Activated naive CD4-positive, alpha-beta T cell treated with anti-CD3 and anti-CD28 coated beads for 36 hours (primary cell): ENCODE measurements at regions not wholly inside any gene's neighbourhood (a gene's known extent, or its start where the extent isn't known, plus 50 kb on each side); places are given as distances from the start of the nearest gene placed in this dataset.

Experiments used
- CTCF ChIA-PET: fragments of 350-600 bp; sonication (Branson Sonifier 250); formaldehyde crosslinking; loops from one replicate; lab custom pipeline; 2021; ENCODE audit warnings: antibody characterized with exemption; lab: Charles Lee
- DNase-seq: peaks from one replicate; pipeline ENCODE4 v3.0.0-alpha.2; 2020
- H3K27ac Mint-ChIP-seq: one replicate; pipeline ENCODE4 v1.8.0; 2021; ENCODE audit warnings: mild to moderate bottlenecking, mixed read lengths
- H3K27me3 Mint-ChIP-seq: one replicate; pipeline ENCODE4 v1.8.0; 2021; ENCODE audit warnings: low read depth, mixed read lengths
- H3K36me3 Mint-ChIP-seq: one replicate; pipeline ENCODE4 v1.8.0; 2021; ENCODE audit warnings: low read depth, mixed read lengths
- H3K4me1 Mint-ChIP-seq: one replicate; pipeline ENCODE4 v1.8.0; 2021; ENCODE audit warnings: low read depth, mixed read lengths
- H3K4me3 Mint-ChIP-seq: one replicate; pipeline ENCODE4 v1.8.0; 2021; ENCODE audit warnings: mild to moderate bottlenecking, moderate library complexity, mixed read lengths
- H3K9me3 Mint-ChIP-seq: one replicate; pipeline ENCODE4 v1.8.0; 2021; ENCODE audit warnings: mixed read lengths
- intact Hi-C: fragments of 100-400 bp; cut with micrococcal nuclease; formaldehyde crosslinking; loops from one replicate; pipeline ENCODE4 v1.15.1; 2023

DNA sequence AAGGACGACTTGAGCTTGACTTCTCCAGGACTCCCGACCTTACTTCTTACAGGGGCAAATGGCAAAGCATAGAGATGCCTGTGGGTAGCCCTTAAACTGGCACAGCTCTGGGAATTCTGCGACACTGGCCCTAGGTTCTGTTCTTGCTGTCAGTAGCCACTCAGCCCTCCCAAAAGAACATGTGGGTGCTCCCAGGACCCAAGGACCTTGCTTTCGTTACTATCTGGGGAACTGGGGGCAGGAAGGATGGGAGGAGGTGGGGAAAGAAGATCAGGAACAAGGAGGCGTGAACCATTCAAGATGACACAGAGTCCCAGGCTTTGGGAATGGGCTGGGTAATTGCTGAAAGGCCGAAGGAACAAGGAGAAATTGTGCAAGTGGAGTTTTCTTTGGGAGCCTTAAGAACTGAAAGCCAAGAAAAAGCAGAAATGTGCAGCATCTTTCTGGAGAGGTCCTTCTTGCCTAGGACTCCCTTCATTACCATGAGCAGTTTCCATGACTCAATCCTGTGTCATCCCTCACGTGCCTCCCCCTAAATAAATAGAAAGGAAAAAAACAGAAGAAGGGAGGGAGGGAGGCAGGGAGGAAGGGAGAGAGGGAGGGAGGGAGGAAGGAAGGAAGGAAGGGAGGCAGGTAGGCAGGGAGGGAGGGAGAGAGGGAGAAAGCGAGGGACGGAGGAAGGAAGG, 284.6 kb upstream of the FOXQ1 start:
- Mint-ChIP-seq H3K4me3 (no peak overlapping the region), H3K9me3 (peaks cover 1% of the 10 kb centered on the region), H3K27me3 (peaks cover 5% of the 10 kb centered on the region), H3K36me3 (no peaks in the 10 kb centered on the region), H3K4me1 (no peaks in the 10 kb centered on the region), H3K27ac (no peak overlapping the region)
- intact Hi-C loops, result no loop called here
- CTCF ChIA-PET, result no interaction called here
- DNase-seq, result no peak

DNA sequence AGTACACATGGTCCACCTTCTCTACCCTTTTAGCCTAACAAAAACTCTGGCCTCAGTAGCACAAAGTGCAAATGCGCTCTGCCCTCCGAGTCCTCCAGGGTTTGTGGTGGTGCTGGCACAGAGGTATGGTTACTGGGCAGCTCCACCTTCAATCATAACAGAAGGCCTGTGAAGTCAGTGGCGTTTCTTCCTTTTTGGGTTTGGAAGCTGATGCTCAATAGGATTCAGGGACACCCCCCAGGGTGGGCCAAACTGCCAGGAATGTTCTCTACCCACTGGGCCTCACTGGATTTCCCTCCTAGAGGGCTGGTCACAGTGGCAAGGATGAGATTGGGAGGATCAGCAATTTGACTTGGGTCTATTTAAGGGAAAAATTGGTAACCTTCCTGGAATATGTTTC, 286.1 kb upstream of the FOXQ1 start:
- Mint-ChIP-seq H3K4me3 (no peak overlapping the region), H3K27me3 (peaks cover 5% of the 10 kb centered on the region)

DNA sequence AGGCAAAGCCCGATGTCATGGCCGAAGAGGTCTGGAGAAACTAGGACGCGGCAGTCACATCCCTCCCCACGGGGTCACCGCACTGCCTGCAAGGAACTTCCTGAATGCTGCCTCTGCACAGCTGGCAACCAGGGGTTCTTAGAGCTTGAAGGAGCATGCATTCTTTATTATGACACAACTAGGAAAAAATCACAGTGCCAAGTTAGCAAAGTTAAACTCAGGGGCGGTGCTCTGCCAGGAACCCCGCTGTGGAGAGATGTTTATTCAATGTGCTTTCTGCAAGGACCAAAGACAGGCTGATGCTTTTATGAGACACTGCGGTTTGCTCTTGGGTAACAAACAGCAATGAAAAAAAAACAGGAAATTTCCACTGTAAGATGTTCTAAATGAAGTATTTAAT, 287.3 kb upstream of the FOXQ1 start:
- Mint-ChIP-seq H3K27ac (no peak overlapping the region), H3K27me3 (peaks cover 8% of the 10 kb centered on the region), H3K4me1 (no peaks in the 10 kb centered on the region), H3K9me3 (no peaks in the 10 kb centered on the region), H3K4me3 (no peak overlapping the region), H3K36me3 (no peaks in the 10 kb centered on the region)
- intact Hi-C loops, result no loop called here
- CTCF ChIA-PET, result no interaction called here
- DNase-seq, result no peak

More for the DNA sequence above, 286.1 kb upstream of the FOXQ1 start:
- Mint-ChIP-seq H3K4me1 (no peaks in the 10 kb centered on the region), H3K27ac (no peak overlapping the region), H3K36me3 (no peaks in the 10 kb centered on the region), H3K9me3 (peaks cover 1% of the 10 kb centered on the region)
- intact Hi-C loops, result no loop called here
- CTCF ChIA-PET, result no interaction called here
- DNase-seq, result no peak

DNA sequence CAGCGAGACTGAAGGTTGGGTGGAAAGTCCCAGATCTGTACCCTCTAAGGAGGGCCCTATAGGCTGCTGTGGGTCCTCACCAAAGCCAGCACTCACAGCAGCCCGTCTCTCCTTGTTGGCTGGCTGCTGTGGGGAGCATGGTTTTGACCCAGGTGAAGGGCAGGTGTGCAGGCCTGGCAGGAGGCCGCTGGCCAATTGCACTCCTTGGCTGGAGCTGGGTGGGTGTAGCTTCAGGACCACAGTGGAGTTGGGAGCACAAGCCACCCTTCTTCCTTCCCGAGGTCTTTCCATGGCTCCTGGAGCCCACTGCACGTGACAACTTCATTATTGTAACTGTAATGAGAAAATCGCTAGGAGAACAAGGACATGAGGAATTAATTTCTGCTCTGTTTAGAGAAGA, 287.7 kb upstream of the FOXQ1 start:
- Mint-ChIP-seq H3K27me3 (peaks cover 8% of the 10 kb centered on the region), H3K27ac (no peak overlapping the region), H3K4me3 (no peak overlapping the region), H3K36me3 (no peaks in the 10 kb centered on the region), H3K9me3 (no peaks in the 10 kb centered on the region), H3K4me1 (no peaks in the 10 kb centered on the region)
- CTCF ChIA-PET, result no interaction called here
- no peak for DNase-seq
- intact Hi-C loops, result no loop called here

DNA sequence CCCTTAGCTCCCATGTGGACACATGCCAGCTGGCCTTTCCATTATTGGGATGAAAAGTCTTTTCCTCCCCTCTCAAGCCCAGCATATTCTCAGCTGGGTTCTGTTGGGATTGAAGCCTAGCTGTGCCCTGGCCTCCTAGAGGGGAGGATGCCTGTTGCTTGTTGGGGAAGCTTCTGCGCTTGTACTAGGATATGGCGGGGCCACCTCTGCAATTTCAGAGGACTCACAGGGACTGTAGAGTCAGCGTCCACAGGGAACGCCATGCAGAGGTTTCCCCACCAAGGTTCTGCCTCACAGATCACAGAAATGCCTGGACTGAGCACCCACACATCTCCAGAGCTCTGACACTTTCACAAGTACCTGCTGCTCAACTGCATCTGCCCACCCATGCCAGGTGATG, 288.7 kb upstream of the FOXQ1 start:
- Mint-ChIP-seq H3K36me3 (no peaks in the 10 kb centered on the region), H3K4me1 (no peaks in the 10 kb centered on the region), H3K4me3 (no peak overlapping the region), H3K27me3 (peaks cover 8% of the 10 kb centered on the region), H3K27ac (no peak overlapping the region), H3K9me3 (no peaks in the 10 kb centered on the region)
- no peak for DNase-seq
- intact Hi-C loops, result no loop called here
- CTCF ChIA-PET, result interaction anchor here (0.6 kb wide), 1 partner anchor 29 kb away, joined by 4 read pairs; no protein-coding TSS in a partner anchor

DNA sequence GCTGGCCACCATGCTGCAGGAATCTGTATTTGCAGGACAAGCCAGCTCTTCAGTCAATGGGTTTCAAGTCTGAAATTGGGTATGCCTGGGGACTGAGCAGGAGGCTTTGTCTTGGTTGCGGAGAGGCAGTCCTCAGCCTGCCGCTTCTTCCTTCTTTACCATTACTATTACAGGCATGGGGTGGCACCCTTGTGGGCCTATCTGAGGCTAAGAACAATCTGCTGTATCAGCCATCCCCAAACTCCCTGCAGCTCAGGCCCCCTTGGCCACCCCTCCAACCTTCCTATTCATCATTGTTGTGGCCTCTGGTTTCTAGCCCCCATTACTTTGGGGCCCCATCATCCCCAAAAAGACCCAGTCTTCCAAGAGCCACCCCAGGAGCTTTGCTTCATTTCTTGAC, 289.2 kb upstream of the FOXQ1 start:
- no peak for DNase-seq
- H3K36me3 Mint-ChIP-seq, result no peaks in the 10 kb centered on the region
- no peaks in the 10 kb centered on the region for H3K4me1 Mint-ChIP-seq
- no peaks in the 10 kb centered on the region for H3K9me3 Mint-ChIP-seq
- no peak overlapping the region for H3K27ac Mint-ChIP-seq
- H3K27me3 Mint-ChIP-seq, result peaks cover 10% of the 10 kb centered on the region
- CTCF ChIA-PET, result interaction anchor here (0.6 kb wide), 1 partner anchor 28 kb away, joined by 4 read pairs; no protein-coding TSS in a partner anchor
- intact Hi-C loops, result no loop called here
- no peak overlapping the region for H3K4me3 Mint-ChIP-seq

DNA sequence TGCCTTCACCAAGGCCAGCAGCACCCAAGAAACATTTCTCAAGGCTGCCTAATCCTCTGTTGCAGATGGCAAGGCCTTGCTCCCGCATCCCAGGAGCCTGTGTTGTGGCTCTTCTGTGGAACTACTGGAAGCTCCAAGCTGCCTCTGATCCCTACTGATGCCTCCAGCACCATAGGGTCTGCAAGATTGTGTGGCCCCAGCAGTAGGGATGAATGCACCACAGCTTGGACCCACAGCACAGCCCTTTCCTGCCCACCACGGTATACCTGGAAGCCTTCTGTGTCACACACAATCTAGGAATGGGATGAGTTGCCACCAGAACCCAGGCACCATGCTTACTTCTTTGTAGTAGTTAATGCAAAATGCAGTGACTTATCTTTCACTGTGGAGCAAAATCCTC, 291.1 kb upstream of the FOXQ1 start:
- CTCF ChIA-PET, result no interaction called here
- Mint-ChIP-seq H3K4me3 (no peak overlapping the region), H3K9me3 (no peaks in the 10 kb centered on the region), H3K4me1 (no peaks in the 10 kb centered on the region), H3K27ac (no peak overlapping the region), H3K36me3 (no peaks in the 10 kb centered on the region), H3K27me3 (peaks cover 13% of the 10 kb centered on the region)
- no peak for DNase-seq
- intact Hi-C loops, result no loop called here

DNA sequence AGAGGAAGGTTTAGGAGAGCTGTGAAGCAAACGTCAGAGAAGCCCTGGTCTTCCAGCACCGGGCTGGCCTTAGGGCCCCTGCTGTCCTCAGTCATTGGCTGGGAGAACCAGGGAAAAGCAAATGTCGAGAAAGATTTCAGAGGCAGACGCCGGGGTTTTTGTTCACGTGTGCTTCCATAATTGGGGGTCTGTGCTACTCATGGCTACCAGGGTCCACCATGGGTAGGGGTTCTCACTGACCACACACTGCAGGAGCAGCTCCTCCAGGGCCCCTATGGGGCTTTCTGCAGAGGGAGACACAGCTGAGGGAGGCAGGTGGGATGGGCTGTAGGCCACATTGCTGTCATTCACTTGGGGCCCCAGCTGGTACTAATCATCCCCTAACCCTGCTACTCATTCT, 291.8 kb upstream of the FOXQ1 start:
- DNase-seq, result no peak
- H3K27ac Mint-ChIP-seq, result no peak overlapping the region
- CTCF ChIA-PET, result no interaction called here
- intact Hi-C loops, result no loop called here
- H3K4me3 Mint-ChIP-seq, result no peak overlapping the region
- H3K36me3 Mint-ChIP-seq, result no peaks in the 10 kb centered on the region
- H3K9me3 Mint-ChIP-seq, result no peaks in the 10 kb centered on the region
- peaks cover 13% of the 10 kb centered on the region for H3K27me3 Mint-ChIP-seq
- H3K4me1 Mint-ChIP-seq, result no peaks in the 10 kb centered on the region

DNA sequence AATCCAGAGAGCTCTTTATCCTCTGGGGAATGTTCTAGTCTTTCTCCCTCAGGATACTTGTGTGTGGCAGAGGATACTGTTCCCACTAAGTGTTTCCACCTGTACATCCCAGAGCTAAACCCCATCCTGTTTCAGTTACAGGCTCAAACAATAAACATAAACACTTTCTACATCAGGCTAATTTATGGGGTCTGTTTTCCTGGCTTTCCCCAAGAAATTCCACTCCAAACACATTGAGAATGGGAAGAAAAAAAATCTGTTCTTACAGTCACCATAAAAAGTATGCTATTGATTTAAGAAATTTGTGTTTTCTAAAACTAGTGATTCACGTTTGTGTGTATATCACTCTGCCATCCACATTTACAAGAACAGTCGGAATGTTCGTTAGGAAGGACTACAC, 293.9 kb upstream of the FOXQ1 start:
- no peaks in the 10 kb centered on the region for H3K9me3 Mint-ChIP-seq
- no peak overlapping the region for H3K4me3 Mint-ChIP-seq
- no peaks in the 10 kb centered on the region for H3K4me1 Mint-ChIP-seq
- no peak for DNase-seq
- peaks cover 11% of the 10 kb centered on the region for H3K27me3 Mint-ChIP-seq
- intact Hi-C loops, result no loop called here
- H3K27ac Mint-ChIP-seq, result no peak overlapping the region
- CTCF ChIA-PET, result no interaction called here
- H3K36me3 Mint-ChIP-seq, result no peaks in the 10 kb centered on the region

DNA sequence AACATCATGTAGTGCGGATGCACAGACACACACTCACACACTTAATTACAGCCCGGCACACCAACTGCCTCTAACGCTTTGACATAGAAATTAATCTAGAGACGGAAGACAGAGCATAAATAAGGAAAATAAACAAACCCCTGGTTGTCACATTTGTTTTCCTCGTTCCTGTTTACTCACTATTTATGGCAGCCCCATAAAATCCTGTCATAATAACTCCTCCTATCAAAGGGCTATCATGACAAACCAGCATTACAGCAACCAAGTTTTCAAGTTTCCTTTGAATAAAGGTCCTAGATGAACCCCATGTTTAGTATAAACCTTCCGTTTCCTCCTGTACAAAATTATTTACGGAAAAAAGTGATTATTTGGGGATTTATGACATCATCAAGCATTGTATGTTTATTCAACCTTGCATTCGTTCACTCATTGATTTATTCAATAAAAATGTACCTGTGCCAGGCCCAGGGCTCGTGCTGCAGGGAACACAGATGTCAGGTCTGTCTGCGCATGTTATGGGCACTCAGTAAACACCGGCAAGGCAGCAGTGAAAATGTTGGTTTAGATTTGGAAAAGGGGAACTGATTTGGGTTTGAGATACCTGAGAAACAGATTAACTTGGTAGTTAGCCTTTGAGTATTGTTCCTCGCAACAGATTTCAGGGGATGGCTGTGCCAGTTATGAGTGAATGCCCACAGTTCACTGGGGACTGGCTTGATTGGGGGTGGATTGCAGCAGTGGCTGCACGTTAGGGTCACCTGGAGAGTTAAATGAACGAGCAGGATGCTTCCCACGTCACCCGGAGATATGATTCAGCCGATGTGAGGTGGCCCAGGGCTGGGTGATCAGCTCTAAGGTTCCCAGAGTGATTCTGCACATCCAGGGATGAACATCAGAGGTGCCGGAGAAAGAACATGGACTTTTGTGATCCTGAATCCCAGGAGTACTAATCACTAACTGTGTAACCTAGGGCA, 295.3 kb upstream of the FOXQ1 start:
- H3K27ac Mint-ChIP-seq, result no peak overlapping the region
- CTCF ChIA-PET, result interaction anchor here (1.1 kb wide), 1 partner anchor 15 kb away, joined by 3 read pairs; no protein-coding TSS in a partner anchor
- intact Hi-C loops, result no loop called here
- no peak overlapping the region for H3K4me3 Mint-ChIP-seq
- H3K27me3 Mint-ChIP-seq, result peaks cover 17% of the 10 kb centered on the region
- no peaks in the 10 kb centered on the region for H3K9me3 Mint-ChIP-seq
- no peaks in the 10 kb centered on the region for H3K4me1 Mint-ChIP-seq
- H3K36me3 Mint-ChIP-seq, result no peaks in the 10 kb centered on the region
- DNase-seq, result no peak

DNA sequence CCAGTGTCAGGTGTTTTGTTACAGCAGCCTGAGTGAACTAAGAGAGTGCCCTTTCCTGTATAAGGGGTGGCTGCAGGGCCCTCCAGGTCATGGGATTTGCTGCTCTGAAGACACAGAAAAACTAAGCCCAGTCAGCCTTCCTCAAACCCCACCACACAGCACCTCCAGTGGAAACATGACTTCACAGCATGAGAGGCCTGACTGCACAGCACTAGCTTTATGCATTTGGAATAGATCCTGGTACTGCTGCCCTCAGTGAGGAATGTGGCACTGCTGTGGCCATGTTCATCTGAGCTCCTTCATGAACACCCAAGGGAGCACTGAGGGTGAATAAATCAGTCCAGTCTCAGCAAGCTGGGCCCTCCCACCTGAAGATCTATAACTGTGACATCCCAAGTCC, 296.1 kb upstream of the FOXQ1 start:
- CTCF ChIA-PET, result interaction anchor here (1.1 kb wide), 1 partner anchor 16 kb away, joined by 3 read pairs; no protein-coding TSS in a partner anchor

DNA sequence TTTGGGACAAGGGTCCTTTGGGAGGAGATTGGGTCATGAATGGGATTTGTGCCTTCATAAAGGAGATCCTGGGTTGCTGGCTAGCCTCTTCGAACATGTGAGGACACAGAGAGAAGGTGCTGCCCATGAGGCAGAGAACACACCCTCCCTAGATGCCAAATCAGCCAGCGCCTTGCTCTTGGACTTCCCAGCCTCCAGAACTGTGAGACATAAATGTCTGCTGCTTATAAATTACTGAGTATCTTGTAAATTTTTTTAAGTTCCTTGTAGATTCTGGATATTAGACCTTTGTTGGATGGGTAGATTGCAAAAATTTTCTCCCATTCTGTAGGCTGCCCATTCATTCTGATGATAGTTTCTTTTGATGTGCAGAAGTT, 297.5 kb upstream of the FOXQ1 start:
- H3K27me3 Mint-ChIP-seq, result peaks cover 23% of the 10 kb centered on the region
- intact Hi-C loops, result no loop called here
- no peaks in the 10 kb centered on the region for H3K36me3 Mint-ChIP-seq
- no peak overlapping the region for H3K4me3 Mint-ChIP-seq
- H3K27ac Mint-ChIP-seq, result no peak overlapping the region
- DNase-seq, result no peak
- no peaks in the 10 kb centered on the region for H3K4me1 Mint-ChIP-seq
- CTCF ChIA-PET, result no interaction called here
- no peaks in the 10 kb centered on the region for H3K9me3 Mint-ChIP-seq

More for the DNA sequence above, 296.1 kb upstream of the FOXQ1 start:
- Mint-ChIP-seq H3K36me3 (no peaks in the 10 kb centered on the region), H3K27me3 (peaks cover 17% of the 10 kb centered on the region), H3K4me1 (no peaks in the 10 kb centered on the region), H3K9me3 (no peaks in the 10 kb centered on the region), H3K27ac (no peak overlapping the region), H3K4me3 (no peak overlapping the region)
- no peak for DNase-seq
- intact Hi-C loops, result no loop called here
